ENCODE measurements at regions not wholly inside any gene's neighbourhood (a gene's known extent, or its start where the extent isn't known, plus 50 kb on each side); places are given as distances from the start of the nearest gene placed in this dataset.

- Mint-ChIP-seq H3K27me3 (no peaks in the 10 kb centered on the region), H3K9me3 (ENCODE audit: low read depth) (peaks cover 14% of the 10 kb centered on the region), H3K4me1 (ENCODE audit: low read depth) (peaks cover 19% of the 10 kb centered on the region), H3K36me3 (ENCODE audit: insufficient read depth) (no peaks in the 10 kb centered on the region), H3K27ac (no peak overlapping the region), H3K4me3 (ENCODE audit: low read depth) (no peak overlapping the region)
- TF ChIP-seq CTCF (IDR thresholded peaks at IDR 0.05; ENCODE audit: unreplicated experiment), result no peak
- DNase-seq (ENCODE audit: low spot score, unreplicated experiment), result no peak
Observed at GRCh38 chr5:125661584-125661983, 761.6 kb upstream of the GRAMD2B start.

DNA sequence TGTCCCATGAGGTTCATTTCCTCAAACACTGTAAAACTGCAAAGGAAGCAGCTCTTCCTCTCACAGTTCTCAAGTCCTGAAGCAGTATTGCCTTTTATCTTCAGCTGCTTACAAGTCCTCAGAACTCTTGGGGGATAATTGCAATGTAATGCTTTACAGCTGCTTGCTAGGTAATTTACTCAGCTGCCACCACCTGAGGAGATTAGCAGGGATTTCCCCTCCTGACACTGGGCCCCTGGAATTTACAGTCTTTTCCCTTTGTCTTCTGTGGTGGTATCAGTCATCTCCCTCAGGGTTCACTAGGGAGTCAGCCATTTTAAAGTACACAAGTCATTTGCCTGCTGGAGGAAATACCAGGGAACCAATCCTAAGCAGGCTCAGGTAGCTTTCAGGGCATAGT lies 754.3 kb upstream of the GRAMD2B start:
- Mint-ChIP-seq H3K9me3 (ENCODE audit: low read depth) (peaks cover 17% of the 10 kb centered on the region), H3K27ac (peak overlapping the region; percentile 72), H3K36me3 (ENCODE audit: insufficient read depth) (peaks cover 2% of the 10 kb centered on the region), H3K4me1 (ENCODE audit: low read depth) (peaks cover 12% of the 10 kb centered on the region), H3K27me3 (no peaks in the 10 kb centered on the region), H3K4me3 (ENCODE audit: low read depth) (no peak overlapping the region)
- TF ChIP-seq CTCF (IDR thresholded peaks at IDR 0.05; ENCODE audit: unreplicated experiment), result no peak
- DNase-seq (ENCODE audit: low spot score, unreplicated experiment), result no peak

GRCh38 chr5:125673359-125673950 lies 749.8 kb upstream of the GRAMD2B start:
- H3K4me3 Mint-ChIP-seq (ENCODE audit: low read depth), result no peak overlapping the region
- H3K27ac Mint-ChIP-seq, result no peak overlapping the region
- DNase-seq (ENCODE audit: low spot score, unreplicated experiment), result no peak

GRCh38 chr5:125679522-125679921 lies 743.7 kb upstream of the GRAMD2B start:
- no peak for TF ChIP-seq CTCF (IDR thresholded peaks at IDR 0.05; ENCODE audit: unreplicated experiment)
- Mint-ChIP-seq H3K27ac (no peak overlapping the region), H3K36me3 (ENCODE audit: insufficient read depth) (no peaks in the 10 kb centered on the region), H3K9me3 (ENCODE audit: low read depth) (no peaks in the 10 kb centered on the region), H3K4me1 (ENCODE audit: low read depth) (peaks cover 6% of the 10 kb centered on the region), H3K27me3 (no peaks in the 10 kb centered on the region), H3K4me3 (ENCODE audit: low read depth) (no peak overlapping the region)
- DNase-seq (ENCODE audit: low spot score, unreplicated experiment), result no peak

More at GRCh38 chr5:125673359-125673950, 749.8 kb upstream of the GRAMD2B start:
- Mint-ChIP-seq H3K4me1 (ENCODE audit: low read depth) (peaks cover 6% of the 10 kb centered on the region), H3K9me3 (ENCODE audit: low read depth) (peaks cover 4% of the 10 kb centered on the region), H3K27me3 (no peaks in the 10 kb centered on the region), H3K36me3 (ENCODE audit: insufficient read depth) (peaks cover 2% of the 10 kb centered on the region)
- no peak for TF ChIP-seq CTCF (IDR thresholded peaks at IDR 0.05; ENCODE audit: unreplicated experiment)

DNA sequence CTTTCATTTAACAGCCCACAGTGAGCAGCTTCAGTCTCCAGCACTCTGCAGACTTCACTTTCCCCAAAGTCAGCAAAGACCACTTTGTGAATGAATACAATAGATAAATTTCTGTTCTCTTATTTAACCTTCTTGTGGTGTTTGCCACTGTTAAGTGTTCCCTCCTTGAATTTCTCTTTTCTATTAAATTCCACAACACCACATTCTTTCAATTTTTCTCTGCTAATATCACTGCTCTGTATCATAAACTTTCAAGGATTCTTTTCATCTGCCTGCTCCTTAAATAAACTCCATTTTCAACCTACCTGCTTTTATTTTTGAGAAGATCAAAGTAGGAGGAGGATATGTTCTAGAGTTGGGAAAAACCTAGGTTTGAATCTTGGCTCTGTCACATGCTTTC lies 739.5 kb upstream of the GRAMD2B start:
- H3K27me3 Mint-ChIP-seq, result no peaks in the 10 kb centered on the region
- H3K27ac Mint-ChIP-seq, result no peak overlapping the region
- H3K9me3 Mint-ChIP-seq (ENCODE audit: low read depth), result peaks cover 13% of the 10 kb centered on the region
- no peak overlapping the region for H3K4me3 Mint-ChIP-seq (ENCODE audit: low read depth)
- peaks cover 8% of the 10 kb centered on the region for H3K4me1 Mint-ChIP-seq (ENCODE audit: low read depth)
- no peak for DNase-seq (ENCODE audit: low spot score, unreplicated experiment)
- no peak for TF ChIP-seq CTCF (IDR thresholded peaks at IDR 0.05; ENCODE audit: unreplicated experiment)
- no peaks in the 10 kb centered on the region for H3K36me3 Mint-ChIP-seq (ENCODE audit: insufficient read depth)
